KG1 (cell line): ENCODE measurements at regions not wholly inside any gene's neighbourhood (a gene's known extent, or its start where the extent isn't known, plus 50 kb on each side); places are given as distances from the start of the nearest gene placed in this dataset.
"Not testable (repeated sequence)": the region's sequence is repeated elsewhere in the genome, so short reads cannot be mapped to it uniquely, and the experiment has no call there.

Experiments
- DNase-seq: peaks from one replicate; lab custom pipeline; 2025; lab: John Stamatoyannopoulos, UW

DNA sequence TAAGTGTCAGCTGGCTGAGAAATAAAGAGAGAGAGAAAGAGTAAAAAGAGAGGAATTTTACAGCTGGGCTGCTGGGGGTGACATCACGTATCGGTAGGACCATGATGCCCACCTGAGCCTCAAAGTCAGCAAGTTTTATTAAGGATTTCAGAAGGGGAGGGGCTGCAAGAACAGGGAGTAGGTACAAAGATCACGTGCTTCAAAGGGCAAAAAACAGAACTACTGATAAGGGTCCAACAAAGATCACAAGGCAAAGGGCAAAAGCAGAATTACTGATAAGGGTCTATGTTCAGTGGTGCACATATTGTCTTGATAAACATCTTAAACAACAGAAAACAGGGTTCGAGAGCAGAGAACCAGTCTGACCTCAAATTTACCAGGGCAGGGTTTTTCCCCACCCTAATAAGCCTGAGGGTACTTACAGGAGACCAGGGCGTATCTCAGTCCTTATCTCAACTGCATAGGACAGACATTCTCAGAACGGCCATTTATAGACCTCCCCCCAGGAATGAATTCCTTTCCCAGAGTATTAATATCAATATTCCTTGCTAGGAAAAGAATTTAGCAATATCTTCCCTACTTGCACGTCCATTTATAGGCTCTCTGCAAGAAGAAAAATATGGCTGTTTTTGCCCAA is 128.3 kb upstream of the PZP start:
- not testable (repeated sequence) for DNase-seq

DNA sequence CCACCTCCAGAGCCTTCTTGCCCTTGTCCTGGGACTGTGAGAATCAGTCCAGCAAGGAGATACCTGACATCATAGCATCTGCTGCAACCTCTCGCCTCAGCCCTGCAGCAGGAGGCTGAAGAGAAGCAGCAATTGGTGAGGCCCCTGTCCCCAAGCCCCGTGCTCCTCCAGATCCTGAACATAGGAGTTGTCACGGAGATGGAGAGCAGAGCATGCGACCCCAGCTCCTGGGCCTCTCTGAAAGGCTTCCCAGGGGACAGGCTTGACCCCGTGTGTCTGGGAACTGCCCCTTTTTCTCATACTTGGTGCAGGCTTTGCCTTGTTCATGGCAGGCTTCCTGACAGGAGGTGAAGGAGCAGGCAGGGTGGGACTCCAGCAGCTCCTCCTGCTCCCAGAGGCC is 127.7 kb upstream of the PZP start:
- no peak for DNase-seq

DNA sequence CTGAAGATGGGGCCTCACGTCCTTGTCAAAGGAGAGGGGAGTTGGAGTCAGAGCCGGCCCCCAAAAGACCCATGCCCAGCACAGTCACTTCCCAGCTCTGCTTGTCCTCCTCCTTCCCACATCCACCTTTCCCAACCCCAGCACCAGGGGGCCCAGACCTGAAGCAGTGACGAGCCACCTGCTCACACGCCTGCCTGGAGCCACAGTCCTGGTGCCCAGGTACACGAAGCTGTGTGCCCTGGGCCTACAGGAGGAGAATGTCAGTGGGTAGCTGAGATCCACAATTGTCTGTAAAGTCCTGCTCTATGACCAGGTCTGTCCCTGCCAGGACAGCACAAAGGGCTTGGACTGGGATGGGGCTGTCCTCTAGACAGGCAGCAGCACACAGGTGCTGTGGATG is 126.8 kb upstream of the PZP start:
- no peak for DNase-seq

DNA sequence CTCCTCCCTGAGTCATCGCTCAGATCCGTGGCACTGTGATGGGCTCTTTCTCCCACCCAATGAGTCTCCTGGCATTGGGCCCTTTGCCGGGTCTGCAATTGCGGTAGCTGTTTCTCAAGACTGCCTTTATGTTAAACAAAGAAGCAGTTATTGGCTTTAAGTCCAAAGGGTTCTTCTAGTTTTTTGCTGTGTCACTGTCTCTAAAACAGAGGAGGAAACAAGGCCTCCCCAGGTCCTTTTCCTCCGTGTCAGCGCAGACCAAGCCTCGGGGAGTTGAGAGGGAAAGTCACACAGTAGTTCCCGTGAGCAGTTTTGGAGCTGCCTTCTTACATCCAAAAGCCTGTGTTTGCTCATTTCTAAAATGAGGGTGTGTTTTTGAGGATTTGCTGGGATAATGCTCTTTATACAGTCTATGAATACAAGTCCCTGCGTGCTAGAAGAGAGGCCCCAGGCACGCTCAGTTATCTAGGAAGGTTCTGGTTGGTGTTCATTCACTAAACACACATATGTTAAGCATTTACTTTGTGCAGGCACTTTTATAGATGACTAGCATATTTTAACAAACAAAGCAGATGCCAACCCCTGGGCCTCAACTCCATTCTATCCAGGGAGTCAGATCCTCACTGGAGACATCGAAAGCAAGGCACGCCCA is 126.0 kb upstream of the PZP start:
- no peak for DNase-seq

DNA sequence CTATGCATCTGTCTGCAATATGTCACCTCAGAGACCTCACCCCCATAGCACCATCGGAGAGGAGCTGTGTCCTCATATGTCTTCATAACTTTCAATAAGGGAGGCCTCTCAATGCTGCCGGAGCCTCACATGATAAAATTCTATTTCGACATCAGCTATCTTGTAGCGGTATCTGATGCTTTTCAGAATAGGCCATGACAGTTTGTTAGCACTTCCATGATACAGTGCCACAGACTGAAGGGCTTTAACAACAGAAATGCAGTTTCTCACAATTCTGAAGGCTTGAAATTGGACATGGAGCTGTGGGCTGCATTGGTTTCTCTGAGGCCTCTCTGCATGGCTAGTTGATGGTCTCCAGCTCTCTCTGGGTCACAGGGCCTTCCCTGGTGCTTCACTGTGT is 125.0 kb upstream of the PZP start:
- no peak for DNase-seq

DNA sequence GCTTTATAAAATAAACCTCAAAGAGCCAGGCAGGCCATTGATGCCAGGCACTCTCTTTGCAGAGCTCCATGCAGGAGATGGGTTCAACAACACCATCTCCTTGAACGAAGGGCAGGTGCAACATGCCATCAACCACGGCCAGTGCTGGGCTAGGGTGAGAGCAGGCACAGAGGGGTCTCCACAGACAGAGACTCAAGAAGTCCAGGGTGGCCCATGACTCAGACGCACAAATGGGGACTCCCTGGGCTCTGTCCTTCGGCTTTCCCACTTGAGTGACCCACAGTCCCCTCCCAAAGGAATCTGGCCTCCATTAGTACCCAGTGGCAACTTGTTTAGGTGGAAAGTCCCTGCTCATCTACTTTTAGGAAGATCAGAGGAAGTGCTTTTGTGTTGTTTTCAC is 124.4 kb upstream of the PZP start:
- DNase-seq = no peak

DNA sequence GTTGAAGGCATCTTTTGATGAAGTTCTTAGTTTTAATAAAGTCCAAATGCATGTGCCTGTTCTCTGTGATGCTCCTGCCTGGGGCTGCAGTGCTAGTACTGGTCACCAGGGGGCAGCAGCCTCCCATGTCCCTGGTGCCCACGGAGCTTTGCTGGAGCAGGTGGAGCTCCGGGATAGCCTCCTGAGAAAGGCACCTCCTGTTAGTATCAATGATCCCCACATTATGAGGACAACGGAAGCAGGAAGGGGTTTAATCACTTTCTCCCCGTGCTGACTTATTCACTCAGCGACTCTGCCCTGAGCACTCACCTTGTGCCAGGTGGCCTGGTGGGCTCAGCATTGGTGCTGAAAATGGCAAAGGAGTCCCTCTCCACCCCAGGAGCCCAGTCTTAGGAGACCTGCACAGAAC is 123.0 kb upstream of the PZP start:
- no peak for DNase-seq

DNA sequence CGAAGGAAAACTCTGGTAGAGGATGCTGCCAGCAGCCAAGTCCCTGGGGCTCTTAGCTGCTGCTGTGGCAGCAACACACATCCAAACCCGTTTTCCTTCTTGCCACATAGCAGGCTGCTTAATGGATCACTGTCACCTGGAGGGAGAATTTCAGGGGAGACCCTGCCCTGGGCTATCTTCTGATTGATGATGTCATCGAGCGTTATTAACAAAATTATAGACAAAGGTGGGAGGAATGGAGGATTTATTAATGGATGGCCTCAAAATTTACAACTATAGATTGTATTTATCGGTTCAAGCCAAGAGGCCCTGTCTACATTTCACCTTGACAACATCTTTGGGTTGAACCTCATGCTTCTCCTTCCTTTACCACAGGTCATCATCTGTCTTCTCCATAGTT is 120.8 kb upstream of the PZP start:
- DNase-seq = no peak

DNA sequence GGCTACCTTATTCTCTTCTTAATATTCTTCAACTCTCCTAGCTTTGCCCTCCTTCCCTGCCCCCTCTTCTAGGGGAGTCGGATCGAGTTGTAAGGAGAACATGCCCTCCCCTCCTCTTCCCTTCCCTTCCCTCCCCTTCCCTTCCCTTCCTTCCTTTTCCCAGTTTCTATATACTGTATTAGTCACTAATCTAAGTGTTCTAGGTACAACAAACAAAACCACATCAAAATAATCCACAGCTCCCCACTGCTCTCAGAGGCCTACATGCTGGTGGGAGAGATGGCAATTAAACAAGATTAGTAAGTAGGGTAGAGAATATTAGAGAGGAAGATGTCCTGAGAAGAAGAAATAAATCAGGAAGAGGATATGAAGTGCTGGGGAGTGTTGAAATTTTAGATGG is 119.9 kb upstream of the PZP start:
- DNase-seq = no peak

DNA sequence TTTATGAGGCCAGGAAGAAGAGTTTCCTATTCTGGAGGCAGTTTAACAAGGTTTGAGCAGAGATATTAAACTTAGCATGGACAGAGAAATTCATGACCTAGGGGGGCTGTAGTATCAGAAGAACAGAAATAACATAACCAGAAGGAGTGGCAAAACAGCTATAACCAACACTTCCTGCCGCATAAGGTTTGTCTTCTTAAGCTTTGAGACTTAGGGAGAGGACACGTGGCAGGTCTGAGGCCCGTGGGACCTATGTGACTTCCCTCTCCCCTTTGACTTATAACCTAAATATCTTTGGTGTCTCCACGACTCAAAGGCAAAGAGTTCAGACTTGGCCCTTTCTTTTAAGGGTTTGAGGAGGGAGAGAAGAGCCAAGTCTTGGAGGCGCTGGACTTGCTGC is 119.1 kb upstream of the PZP start:
- no peak for DNase-seq

DNA sequence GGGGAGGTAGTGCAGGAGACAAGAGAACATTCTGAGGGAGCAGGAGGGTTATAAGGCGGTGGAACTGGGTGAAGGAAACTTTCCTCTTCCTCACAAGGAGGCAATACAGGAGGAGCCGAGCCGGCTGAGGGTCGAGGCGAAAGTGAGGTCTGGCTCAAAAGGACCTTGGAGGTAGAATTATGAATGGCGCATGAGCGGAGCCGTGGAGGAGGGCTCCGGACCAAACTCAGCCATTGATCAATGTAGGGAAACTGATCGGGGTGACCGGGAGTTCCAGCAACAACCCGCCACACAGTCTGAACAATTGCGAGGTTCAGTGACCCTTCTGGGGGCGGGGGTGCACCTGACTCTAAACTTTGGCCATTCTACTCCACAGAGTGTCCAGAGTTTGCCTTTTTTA is 118.7 kb upstream of the PZP start:
- not testable (repeated sequence) for DNase-seq

DNA sequence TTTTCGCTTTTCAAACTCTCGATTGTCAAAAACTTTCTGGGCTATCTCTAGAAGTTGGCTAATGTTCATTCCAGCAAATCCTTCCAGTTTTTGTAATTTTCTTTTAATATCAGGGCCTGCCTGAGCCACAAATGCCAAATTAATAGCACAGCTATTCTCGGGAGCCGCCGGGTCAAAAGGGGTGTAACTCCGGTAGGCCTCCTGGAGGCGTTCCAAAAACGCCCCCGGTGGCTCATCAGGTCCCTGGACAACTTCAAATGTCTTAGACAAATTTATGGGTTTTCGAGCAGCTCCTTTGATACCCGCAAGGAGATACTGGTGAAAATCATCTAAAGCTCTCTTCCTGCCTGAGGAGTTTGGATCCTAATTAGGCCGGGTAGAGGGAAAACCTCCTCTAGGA is 117.9 kb upstream of the PZP start:
- DNase-seq = no peak

DNA sequence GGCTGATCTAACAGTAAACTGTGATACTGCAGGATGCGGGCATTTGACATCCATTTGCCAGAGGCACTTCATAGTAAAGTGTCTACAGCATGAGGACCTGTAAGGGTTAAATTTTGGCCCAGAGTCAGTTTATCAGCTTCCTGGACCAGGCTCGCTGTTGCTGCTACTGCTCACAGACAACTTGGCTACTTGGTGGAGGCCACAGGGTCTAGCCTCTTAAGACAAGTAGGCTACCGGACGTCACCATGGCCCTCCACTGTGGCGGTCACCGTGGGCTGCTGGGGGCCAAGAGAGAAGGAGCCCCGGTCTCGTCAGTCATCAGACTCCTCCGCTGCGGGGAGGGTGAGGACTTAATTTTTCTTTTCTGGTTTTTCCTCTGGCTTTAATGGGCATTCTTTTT is 117.3 kb upstream of the PZP start:
- no peak for DNase-seq

DNA sequence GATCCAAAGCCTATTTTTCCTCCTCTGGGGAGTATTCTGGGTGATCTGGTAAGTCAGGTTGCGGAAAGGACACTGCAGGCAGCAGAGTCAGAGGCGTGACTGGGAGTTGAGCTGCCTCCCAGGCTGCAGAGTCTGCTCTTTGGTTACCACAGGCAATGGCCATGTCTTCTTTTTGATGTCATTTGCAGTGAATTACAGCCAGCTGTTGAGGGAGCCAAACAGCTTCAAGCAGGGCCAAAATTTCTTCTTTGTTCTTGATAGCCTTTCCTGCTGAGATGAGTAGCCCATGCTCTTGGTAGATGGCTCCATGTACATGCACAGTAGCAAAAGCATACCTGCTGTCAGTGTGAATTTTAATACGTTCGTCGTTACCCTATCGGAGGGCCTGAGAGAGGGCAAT is 116.6 kb upstream of the PZP start:
- DNase-seq = no peak

DNA sequence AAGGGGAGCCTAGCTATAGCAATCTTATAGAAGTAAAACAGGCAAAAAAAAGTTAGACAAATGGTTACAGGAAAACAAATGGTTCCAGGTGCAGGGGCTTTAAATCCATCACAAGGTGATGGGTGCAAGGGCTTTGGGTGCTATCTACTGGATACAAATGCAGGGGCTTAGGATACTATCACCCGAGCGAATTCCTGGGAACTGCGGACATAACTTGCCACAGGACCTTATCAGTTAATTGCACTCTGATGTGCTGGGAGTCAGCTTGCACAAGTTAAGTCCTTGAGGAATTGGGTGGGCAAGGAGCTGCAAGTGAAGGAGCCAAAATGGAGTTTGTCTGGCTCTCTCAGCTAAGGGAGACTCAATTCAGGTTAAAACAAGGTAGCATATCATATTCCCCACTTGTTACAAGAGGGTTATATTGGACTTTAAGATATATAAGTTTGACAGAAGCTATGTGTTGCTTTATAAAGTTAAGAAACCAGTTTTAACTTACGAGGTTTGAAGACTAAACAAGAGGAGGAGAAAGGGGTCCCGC is 115.0 kb upstream of the PZP start:
- DNase-seq = no peak

DNA sequence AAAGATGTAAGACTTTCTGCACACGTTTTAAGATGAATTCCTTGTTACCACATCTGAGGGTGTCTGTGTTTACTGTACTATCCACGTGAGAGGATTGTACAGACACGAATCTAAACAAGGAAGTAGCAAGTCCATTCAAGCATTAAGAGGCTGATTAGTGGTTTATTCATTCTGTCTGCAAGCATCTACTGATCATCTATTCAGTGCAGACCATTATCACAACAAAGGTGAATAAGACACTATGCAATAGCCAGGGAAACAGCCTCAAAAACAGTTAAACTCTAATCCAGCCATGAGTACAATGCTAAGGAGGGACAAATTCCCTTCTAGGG is 111.6 kb upstream of the PZP start:
- no peak for DNase-seq

DNA sequence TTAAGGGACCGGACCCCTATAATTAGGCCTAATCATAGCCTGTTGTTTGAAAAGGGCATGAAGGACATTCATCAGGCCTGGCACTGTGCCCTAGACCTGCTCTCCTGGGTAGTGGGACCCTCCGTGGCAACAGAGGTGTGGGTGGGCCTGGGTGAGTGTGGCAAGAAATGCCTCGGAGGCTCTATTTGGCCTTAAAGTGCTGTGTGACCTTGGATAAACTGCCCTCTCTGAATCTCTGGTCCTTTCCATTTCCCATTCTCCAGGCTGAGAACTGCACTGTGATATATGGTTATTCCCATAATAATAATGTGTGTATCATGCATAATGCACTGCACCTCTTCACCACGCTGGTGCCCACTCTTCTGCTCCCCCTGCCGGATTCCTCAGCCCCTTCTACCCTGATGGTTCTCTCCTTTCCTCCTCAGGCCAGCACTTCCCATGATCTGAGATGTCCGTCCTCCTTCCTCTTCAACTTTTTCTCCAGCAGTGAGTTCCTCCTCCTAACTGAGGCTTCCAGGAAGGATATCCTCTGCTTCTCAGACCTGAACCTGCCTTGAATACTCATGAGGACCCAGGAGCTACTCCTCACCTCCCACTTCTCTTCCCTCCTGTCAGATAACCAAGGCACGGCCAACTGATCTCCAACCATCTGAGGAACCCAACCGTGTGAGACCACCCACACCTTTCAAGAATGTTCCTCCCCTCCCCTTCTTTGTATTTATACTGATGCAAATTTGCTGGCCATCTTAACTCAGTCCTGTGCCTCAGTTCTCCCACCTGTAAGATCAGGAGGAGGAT is 111.0 kb upstream of the PZP start:
- no peak for DNase-seq

DNA sequence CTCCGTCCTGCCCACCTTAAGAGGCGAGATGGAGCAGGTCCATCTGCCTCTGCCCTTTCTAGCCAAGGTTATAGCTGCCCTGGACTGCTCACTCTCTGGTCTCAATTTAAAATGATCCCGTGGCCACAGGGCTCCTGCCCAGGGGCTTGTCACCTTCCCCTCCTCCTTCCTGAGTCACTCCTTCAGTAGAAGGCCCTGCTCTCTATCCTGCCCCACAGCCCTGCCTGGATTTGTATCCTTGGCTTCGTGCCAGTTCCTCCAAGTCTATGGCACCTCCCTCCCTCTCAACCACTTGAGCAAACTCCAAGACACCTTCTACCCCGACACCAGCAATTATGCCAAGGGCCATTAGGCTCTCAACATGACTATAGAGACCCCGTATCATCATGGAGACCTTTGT is 105.3 kb upstream of the PZP start:
- not testable (repeated sequence) for DNase-seq

DNA sequence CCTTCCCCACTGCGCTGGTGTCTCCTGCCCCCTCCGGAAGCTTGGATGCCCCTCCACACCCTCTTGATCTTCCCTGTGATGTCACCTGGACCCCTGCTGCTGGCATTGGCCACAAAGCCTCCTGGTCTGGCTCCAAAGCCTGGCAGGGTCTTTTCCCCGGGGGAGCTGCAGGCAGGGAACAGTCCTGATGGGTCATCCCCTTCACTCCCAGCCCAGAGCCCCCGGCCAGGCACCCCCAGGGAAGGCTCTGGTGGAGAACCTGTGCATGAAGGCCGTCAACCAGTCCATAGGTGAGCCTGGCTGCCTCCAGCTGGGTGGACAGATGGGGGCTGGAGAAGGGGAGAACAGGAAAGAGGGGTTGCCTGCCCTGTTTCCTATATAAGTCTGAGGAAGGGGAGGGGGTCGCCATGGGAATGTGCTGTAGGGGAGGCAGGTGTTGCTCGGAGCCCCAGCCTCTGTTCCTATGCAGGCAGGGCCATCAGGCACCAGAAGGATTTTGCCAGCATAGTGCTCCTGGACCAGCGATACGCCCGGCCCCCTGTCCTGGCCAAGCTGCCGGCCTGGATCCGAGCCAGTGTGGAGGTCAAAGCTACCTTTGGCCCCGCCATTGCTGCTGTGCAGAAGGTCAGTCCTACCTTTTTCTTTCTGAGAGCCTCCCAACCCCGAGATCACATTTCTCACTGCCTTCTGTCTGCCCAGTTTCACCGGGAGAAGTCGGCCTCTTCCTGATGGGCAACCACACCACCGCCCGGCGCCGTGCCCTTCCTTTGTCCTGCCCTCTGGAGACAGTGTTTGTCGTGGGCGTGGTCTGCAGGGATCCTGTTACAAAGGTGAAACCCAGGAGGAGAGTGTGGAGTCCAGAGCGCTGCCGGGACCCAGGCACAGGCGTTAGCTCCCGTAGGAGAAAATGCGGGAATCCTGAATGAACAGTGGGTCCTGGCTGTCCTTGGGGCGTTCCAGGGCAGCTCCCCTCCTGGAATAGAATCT is 104.5 kb upstream of the PZP start:
- DNase-seq = not testable (repeated sequence)

DNA sequence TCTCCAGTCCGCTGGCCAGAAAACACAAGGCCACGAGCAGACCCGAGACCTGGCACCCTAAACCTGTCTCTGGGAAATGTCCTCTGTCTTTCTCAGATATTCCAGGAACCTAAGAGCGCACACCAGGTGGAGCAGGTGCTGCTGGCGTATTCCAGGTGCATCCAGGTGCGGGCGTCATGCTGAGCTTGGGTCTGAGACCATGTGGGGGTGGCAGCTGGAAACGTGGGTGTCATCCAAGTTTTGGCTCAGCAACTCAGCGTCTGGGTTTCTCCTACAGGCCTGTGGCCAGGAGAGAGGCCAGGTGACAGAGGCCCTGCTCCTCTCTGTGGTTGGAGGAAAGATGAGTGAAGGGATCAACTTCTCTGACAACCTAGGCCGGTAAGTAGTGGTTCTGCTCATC is 103.3 kb upstream of the PZP start:
- DNase-seq = not testable (repeated sequence)

DNA sequence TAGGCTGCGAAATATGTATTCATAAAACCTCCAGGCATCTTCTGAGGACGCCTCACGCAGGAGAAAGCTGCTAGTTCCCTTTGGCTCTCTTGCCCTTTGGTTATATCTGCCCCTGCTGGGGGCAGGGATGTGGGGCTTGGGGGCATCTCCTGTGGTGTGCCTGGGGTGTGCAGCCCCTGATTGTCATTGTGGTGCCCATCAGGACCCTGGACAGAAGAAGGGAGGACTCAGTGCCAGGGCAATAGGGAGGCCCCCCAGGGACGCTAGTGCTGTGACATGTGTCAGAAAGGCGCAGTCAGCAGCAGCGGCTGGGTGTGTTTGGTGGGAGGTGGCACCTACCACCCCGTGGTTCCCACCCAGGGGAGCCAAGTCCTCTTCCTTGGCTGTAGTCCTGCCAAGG is 102.5 kb upstream of the PZP start:
- DNase-seq = not testable (repeated sequence)

DNA sequence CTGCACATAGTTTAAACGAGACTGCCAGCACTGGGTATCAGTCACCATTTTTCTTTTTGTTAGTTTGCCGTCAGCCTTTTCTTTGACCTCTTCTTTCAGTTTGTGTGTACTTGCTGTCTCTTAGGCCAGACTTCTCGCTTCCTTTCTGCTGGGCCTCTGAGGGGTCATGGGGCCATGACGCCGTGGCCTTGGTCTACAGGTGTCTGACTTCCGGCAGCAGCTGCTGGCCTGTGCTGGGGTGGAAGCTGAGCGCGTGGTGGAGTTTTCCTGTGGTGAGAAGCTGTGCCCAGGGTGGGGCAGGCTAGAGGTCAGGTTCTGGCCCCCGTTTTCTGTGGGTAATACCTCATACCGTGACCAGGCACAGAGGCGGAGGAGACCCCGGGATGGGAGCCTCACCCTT is 101.6 kb upstream of the PZP start:
- DNase-seq = not testable (repeated sequence)
